HEK293T (cell line): ENCODE measurements at regions not wholly inside any gene's neighbourhood (a gene's known extent, or its start where the extent isn't known, plus 50 kb on each side); places are given as distances from the start of the nearest gene placed in this dataset.

Experiments
- CTCF ChIA-PET: fragments of 350-600 bp; formaldehyde crosslinking; extraction: SDS; loops from one replicate; lab custom pipeline; 2021; ENCODE audit warnings: antibody characterized with exemption, inconsistent platforms; lab: Yijun Ruan, JAX
- POLR2A ChIA-PET: fragments of 350-600 bp; formaldehyde crosslinking; extraction: SDS; loops from one replicate; lab custom pipeline; 2020; ENCODE audit warnings: antibody characterized with exemption, inconsistent platforms; lab: Yijun Ruan, JAX
- DNase-seq: peaks from one replicate; pipeline ENCODE4 v3.0.0; 2012; ENCODE audit warnings: mixed read lengths; ENCODE audit errors: extremely low spot score
- ARNT ChIP-seq: fragments of 450-650 bp; IDR thresholded peaks from 2 replicates; pipeline ENCODE4 v1.6.1; 2017; ENCODE audit warnings: mild to moderate bottlenecking
- BHLHE40 ChIP-seq: fragments of 450-650 bp; IDR thresholded peaks from 2 replicates; pipeline ENCODE4 v1.6.1; 2016; ENCODE audit warnings: mild to moderate bottlenecking, moderate library complexity, borderline replicate concordance
- CTBP1 ChIP-seq: fragments of 450-650 bp; IDR thresholded peaks from 2 replicates; pipeline ENCODE4 v1.6.1; 2016; ENCODE audit warnings: borderline replicate concordance
- ELF4 ChIP-seq: fragments of 450-650 bp; IDR thresholded peaks from 2 replicates; pipeline ENCODE4 v1.6.1; 2017; ENCODE audit warnings: antibody characterized with exemption
- FOXA1 ChIP-seq: fragments of 450-650 bp; IDR thresholded peaks from 2 replicates; pipeline ENCODE4 v1.6.1; 2016; ENCODE audit warnings: mild to moderate bottlenecking
- FOXK2 ChIP-seq: fragments of 450-650 bp; IDR thresholded peaks from 2 replicates; pipeline ENCODE4 v1.6.1; 2016; ENCODE audit warnings: mild to moderate bottlenecking
- FOXM1 ChIP-seq: fragments of 450-650 bp; IDR thresholded peaks from 2 replicates; pipeline ENCODE4 v1.6.1; 2017; ENCODE audit warnings: mild to moderate bottlenecking, borderline replicate concordance
- HDGF ChIP-seq: fragments of 450-650 bp; IDR thresholded peaks from 2 replicates; pipeline ENCODE4 v1.6.1; 2017; ENCODE audit warnings: antibody characterized with exemption, borderline replicate concordance
- L3MBTL2 ChIP-seq: fragments of 450-650 bp; conservative IDR thresholded peaks from 2 replicates; pipeline ENCODE4 v1.6.1; 2016; ENCODE audit warnings: mild to moderate bottlenecking
- LEF1 ChIP-seq: fragments of 450-650 bp; IDR thresholded peaks from 2 replicates; pipeline ENCODE4 v1.6.1; 2017; ENCODE audit warnings: mild to moderate bottlenecking, borderline replicate concordance
- NFRKB ChIP-seq: fragments of 450-650 bp; IDR thresholded peaks from 2 replicates; pipeline ENCODE4 v1.6.1; 2016; ENCODE audit warnings: mild to moderate bottlenecking, moderate library complexity
- PKNOX1 ChIP-seq: fragments of 450-650 bp; IDR thresholded peaks from 2 replicates; pipeline ENCODE4 v1.6.1; 2016
- SP1 ChIP-seq: fragments of 450-650 bp; IDR thresholded peaks from 2 replicates; pipeline ENCODE4 v1.6.1; 2017
- SUZ12 ChIP-seq: fragments of 450-650 bp; IDR thresholded peaks from 2 replicates; pipeline ENCODE4 v1.6.1; 2016; ENCODE audit warnings: mild to moderate bottlenecking
- TARDBP ChIP-seq: fragments of 450-650 bp; IDR thresholded peaks from 2 replicates; pipeline ENCODE4 v1.6.1; 2016
- ZNF384 ChIP-seq: fragments of 450-650 bp; IDR thresholded peaks from 2 replicates; pipeline ENCODE4 v1.6.1; 2016

GRCh38 chr2:101613056-101613704 lies 84.3 kb upstream of the MAP4K4 start:
- TF ChIP-seq SUZ12 = no peak
- TF ChIP-seq NFRKB = no peak
- no peak for TF ChIP-seq ARNT
- no peak for TF ChIP-seq FOXM1
- no peak for TF ChIP-seq HDGF
- TF ChIP-seq CTBP1 = no peak
- no peak for TF ChIP-seq TARDBP
- no peak for TF ChIP-seq FOXK2
- no peak for TF ChIP-seq L3MBTL2
- TF ChIP-seq BHLHE40 = no peak
- no peak for TF ChIP-seq SP1
- no peak for TF ChIP-seq ZNF384
- TF ChIP-seq ELF4 = no peak
- ChIA-PET CTCF (no interaction called here), POLR2A (no interaction called here)
- DNase-seq = no peak

GRCh38 chr2:101612019-101612418 lies 85.5 kb upstream of the MAP4K4 start:
- TF ChIP-seq FOXM1 = no peak
- no peak for TF ChIP-seq FOXK2
- TF ChIP-seq ZNF384 = no peak
- CTCF ChIA-PET = interaction anchor here (0.7 kb wide), 1 partner anchor 28 kb away, joined by 3 read pairs; no protein-coding TSS in a partner anchor
- POLR2A ChIA-PET = no interaction called here
- no peak for DNase-seq

DNA sequence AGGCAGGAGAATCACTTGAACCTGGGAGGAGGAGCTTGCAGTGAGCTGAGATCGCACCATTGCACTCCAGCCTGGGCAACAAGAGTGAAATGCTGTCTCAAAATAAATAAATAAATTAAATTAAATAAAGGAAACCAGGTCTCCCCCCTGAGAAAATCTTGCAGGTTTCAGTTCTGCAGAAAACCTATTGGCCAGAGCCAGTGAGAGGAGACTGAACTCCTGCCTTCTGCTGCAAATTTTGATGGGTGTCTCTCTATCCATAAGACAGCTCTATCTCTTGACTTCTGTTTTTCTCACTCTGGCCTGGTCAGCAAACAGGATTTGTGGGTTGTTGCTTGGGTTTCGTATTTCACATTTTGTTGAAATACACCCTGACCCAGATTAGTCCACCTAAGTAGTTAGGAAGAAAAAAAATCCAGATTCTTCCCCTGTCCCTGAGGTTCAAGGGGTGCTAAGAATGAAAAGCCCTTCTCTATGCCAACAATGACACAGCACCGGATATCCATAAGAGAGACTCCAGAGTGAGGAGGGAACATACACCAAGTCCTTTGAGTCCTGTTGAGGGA lies 86.7 kb upstream of the MAP4K4 start:
- ChIA-PET CTCF (no interaction called here), POLR2A (no interaction called here)
- TF ChIP-seq FOXA1 = no peak
- TF ChIP-seq L3MBTL2 = no peak
- TF ChIP-seq FOXM1 = no peak
- TF ChIP-seq ZNF384 = no peak
- no peak for TF ChIP-seq SUZ12
- no peak for TF ChIP-seq HDGF
- TF ChIP-seq NFRKB = no peak
- no peak for TF ChIP-seq TARDBP
- TF ChIP-seq ARNT = no peak
- no peak for TF ChIP-seq CTBP1
- no peak for TF ChIP-seq BHLHE40
- TF ChIP-seq PKNOX1 = no peak
- no peak for DNase-seq

GRCh38 chr2:101609433-101609832 lies 88.1 kb upstream of the MAP4K4 start:
- no peak for TF ChIP-seq NFRKB
- no peak for TF ChIP-seq CTBP1
- TF ChIP-seq LEF1 = no peak
- TF ChIP-seq SP1 = no peak
- TF ChIP-seq FOXK2 = no peak
- TF ChIP-seq HDGF = no peak
- no peak for TF ChIP-seq ELF4
- TF ChIP-seq PKNOX1 = no peak
- no peak for TF ChIP-seq BHLHE40
- TF ChIP-seq L3MBTL2 = no peak
- no peak for TF ChIP-seq FOXM1
- TF ChIP-seq ZNF384 = no peak
- CTCF ChIA-PET = no interaction called here
- POLR2A ChIA-PET = no interaction called here
- DNase-seq = no peak

DNA sequence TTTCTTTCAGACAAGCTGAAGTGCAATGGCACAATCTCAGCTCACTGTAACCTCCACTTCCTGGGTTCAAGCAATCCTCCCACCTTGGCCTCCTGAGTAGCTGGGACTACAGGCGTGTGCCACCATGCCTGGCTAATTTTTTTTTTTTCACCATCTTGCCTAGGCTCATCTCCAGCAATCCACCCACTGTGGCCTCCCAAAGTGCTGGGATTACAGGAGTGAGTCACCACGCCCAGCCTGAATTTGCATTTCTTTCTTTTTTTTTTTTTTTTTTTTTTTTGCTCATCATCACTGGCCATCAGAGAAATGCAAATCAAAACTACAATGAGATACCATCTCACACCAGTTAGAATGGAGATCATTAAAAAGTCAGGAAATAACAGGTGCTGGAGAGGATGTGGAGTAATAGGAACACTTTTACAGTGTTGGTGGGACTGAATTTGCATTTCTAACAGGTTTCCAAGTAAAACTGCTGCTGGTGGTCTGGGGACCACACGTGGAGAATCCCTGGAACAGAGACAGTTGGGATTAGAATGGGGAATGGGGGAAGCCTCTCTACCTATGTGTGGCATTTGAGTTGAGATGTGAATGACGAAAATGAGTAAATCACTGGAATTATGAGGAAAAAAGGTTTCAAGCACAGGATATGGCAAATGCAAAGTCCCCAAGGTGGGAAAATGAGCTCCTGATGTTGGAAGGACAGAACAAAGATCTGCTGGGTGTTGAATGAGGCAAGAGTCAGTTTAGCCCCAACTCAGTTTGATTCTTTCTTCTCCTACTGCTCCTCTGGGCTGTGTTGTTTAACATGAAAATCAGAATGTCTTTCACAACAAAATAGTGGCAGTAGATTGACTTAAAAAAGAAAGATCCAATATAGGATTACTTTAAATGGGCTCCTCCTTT lies 88.8 kb upstream of the MAP4K4 start:
- CTCF ChIA-PET = no interaction called here
- DNase-seq = no peak
- POLR2A ChIA-PET = interaction anchor here (1.2 kb wide), 1 partner anchor 29 kb away, joined by 3 read pairs; no protein-coding TSS in a partner anchor
- TF ChIP-seq CTBP1 (no peak), SUZ12 (no peak), FOXK2 (no peak), ZNF384 (0 out of 2 replicates have a peak, but pooled peaks have one; percentile 27), BHLHE40 (no peak), FOXM1 (no peak), NFRKB (no peak)

- CTCF ChIA-PET = no interaction called here
Observed at GRCh38 chr2:101597347-101597944, 100.1 kb upstream of the MAP4K4 start.

More at GRCh38 chr2:101597347-101597944, 100.1 kb upstream of the MAP4K4 start:
- POLR2A ChIA-PET = interaction anchor here (0.5 kb wide), 1 partner anchor 27 kb away, joined by 3 read pairs; no protein-coding TSS in a partner anchor
- no peak for DNase-seq
- TF ChIP-seq FOXA1 (no peak), ELF4 (no peak), NFRKB (no peak), PKNOX1 (peak; percentile 75)
